ENCODE measurements at regions not wholly inside any gene's neighbourhood (a gene's known extent, or its start where the extent isn't known, plus 50 kb on each side); places are given as distances from the start of the nearest gene placed in this dataset.

GRCh38 chr10:21065621-21066248, 168.6 kb upstream of the NEBL start:
- Histone ChIP-seq H3K27ac (ENCODE audit: low read depth, low read length) (no peak overlapping the region), H3K27me3 (ENCODE audit: control insufficient read depth, insufficient read depth, low read length, poor library complexity, severe bottlenecking) (no peaks in the 10 kb centered on the region), H3K4me3 (ENCODE audit: low read length) (no peak overlapping the region), H3K36me3 (ENCODE audit: control insufficient read depth, insufficient read depth, low read length) (no peaks in the 10 kb centered on the region), H3K9me3 (ENCODE audit: control insufficient read depth, low read length) (no peaks in the 10 kb centered on the region), H3K9ac (ENCODE audit: extremely low read depth, low read length, poor library complexity, severe bottlenecking) (no peak overlapping the region), H3K4me1 (ENCODE audit: control insufficient read depth, insufficient read depth, low read length) (peaks cover 13% of the 10 kb centered on the region)
- Mint-ChIP-seq H3K4me3 (no peak overlapping the region), H3K36me3 (ENCODE audit: low read depth) (peaks cover 10% of the 10 kb centered on the region), H3K4me1 (peaks cover 46% of the 10 kb centered on the region), H3K9me3 (no peaks in the 10 kb centered on the region), H3K27me3 (ENCODE audit: insufficient read depth) (no peaks in the 10 kb centered on the region), H3K27ac (no peak overlapping the region)
- TF ChIP-seq CTCF (conservative IDR thresholded peaks at IDR 0.05): no peak
- DNase-seq: no peak
- WGBS, 2 experiments (ENCODE audit: insufficient coverage in 1 of 2, insufficient read length in 1 of 2): 95% methylated on average over 2 of the region's 2 CpGs; no CpG with 5 or more reads in 1 of the 2 experiments

GRCh38 chr10:21061982-21062381, 164.9 kb upstream of the NEBL start:
- Mint-ChIP-seq H3K9me3 (peaks cover 4% of the 10 kb centered on the region), H3K4me3 (no peak overlapping the region), H3K27ac (no peak overlapping the region), H3K36me3 (ENCODE audit: low read depth) (peaks cover 14% of the 10 kb centered on the region), H3K27me3 (ENCODE audit: insufficient read depth) (no peaks in the 10 kb centered on the region), H3K4me1 (peaks cover 31% of the 10 kb centered on the region)
- Histone ChIP-seq H3K4me3 (ENCODE audit: low read length) (no peak overlapping the region), H3K27me3 (ENCODE audit: control insufficient read depth, insufficient read depth, low read length, poor library complexity, severe bottlenecking) (no peaks in the 10 kb centered on the region), H3K4me1 (ENCODE audit: control insufficient read depth, insufficient read depth, low read length) (peaks cover 11% of the 10 kb centered on the region), H3K36me3 (ENCODE audit: control insufficient read depth, insufficient read depth, low read length) (no peaks in the 10 kb centered on the region), H3K27ac (ENCODE audit: low read depth, low read length) (no peak overlapping the region), H3K9me3 (ENCODE audit: control insufficient read depth, low read length) (peaks cover 14% of the 10 kb centered on the region), H3K9ac (ENCODE audit: extremely low read depth, low read length, poor library complexity, severe bottlenecking) (no peak overlapping the region)
- WGBS, 2 experiments (ENCODE audit: insufficient coverage in 1 of 2, insufficient read length in 1 of 2): 87 to 95% methylated on average over 2 to 4 of the region's 4 CpGs
- DNase-seq: no peak
- no peak for TF ChIP-seq CTCF (conservative IDR thresholded peaks at IDR 0.05)

- H3K9me3 ChIP-seq (ENCODE audit: control insufficient read depth, low read length): peaks cover 14% of the 10 kb centered on the region
- Mint-ChIP-seq H3K9me3 (peaks cover 4% of the 10 kb centered on the region), H3K27ac (no peak overlapping the region), H3K4me1 (peaks cover 31% of the 10 kb centered on the region), H3K36me3 (ENCODE audit: low read depth) (peaks cover 13% of the 10 kb centered on the region), H3K4me3 (no peak overlapping the region), H3K27me3 (ENCODE audit: insufficient read depth) (no peaks in the 10 kb centered on the region)
- H3K9ac ChIP-seq (ENCODE audit: extremely low read depth, low read length, poor library complexity, severe bottlenecking): no peak overlapping the region
- DNase-seq: no peak
- H3K4me3 ChIP-seq (ENCODE audit: low read length): no peak overlapping the region
- no CpG with 5 or more reads among the region's 2 CpGs for WGBS, 2 experiments (ENCODE audit: insufficient coverage in 1 of 2, insufficient read length in 1 of 2)
- TF ChIP-seq CTCF (conservative IDR thresholded peaks at IDR 0.05): no peak
- H3K4me1 ChIP-seq (ENCODE audit: control insufficient read depth, insufficient read depth, low read length): peaks cover 11% of the 10 kb centered on the region
- no peak overlapping the region for H3K27ac ChIP-seq (ENCODE audit: low read depth, low read length)
- no peaks in the 10 kb centered on the region for H3K27me3 ChIP-seq (ENCODE audit: control insufficient read depth, insufficient read depth, low read length, poor library complexity, severe bottlenecking)
- H3K36me3 ChIP-seq (ENCODE audit: control insufficient read depth, insufficient read depth, low read length): no peaks in the 10 kb centered on the region
Measured at GRCh38 chr10:21061184-21061583, 164.1 kb upstream of the NEBL start.

Measured in endodermal cell (in vitro differentiated cells).